DOHH2 (cell line): ENCODE measurements at regions not wholly inside any gene's neighbourhood (a gene's known extent, or its start where the extent isn't known, plus 50 kb on each side); places are given as distances from the start of the nearest gene placed in this dataset.
A peak's percentile ranks its signal among the peaks of the same experiment; 100 is the strongest.

Experiments
- H3F3A ChIP-seq: fragments of 200-600 bp; sonication (generic), shearing (Covaris generic); 2 replicates; pipeline ENCODE4 v1.6.0; 2016; ENCODE audit warnings: antibody characterized with exemption, mild to moderate bottlenecking; ENCODE audit not compliant: control insufficient read depth, insufficient read depth
- H3K27ac ChIP-seq: fragments of 200-600 bp; sonication (generic); 2 replicates; pipeline ENCODE4 v1.5.1; 2014; ENCODE audit warnings: low read depth, mild to moderate bottlenecking, low read length, moderate library complexity
- H3K27me3 ChIP-seq: fragments of 200-600 bp; sonication (generic); 2 replicates; pipeline ENCODE4 v1.6.1; 2014; ENCODE audit warnings: mild to moderate bottlenecking, low read length, mixed read lengths; ENCODE audit not compliant: control insufficient read depth
- H3K36me3 ChIP-seq: fragments of 200-600 bp; sonication (generic); 2 replicates; pipeline ENCODE4 v1.6.1; 2014; ENCODE audit warnings: mild to moderate bottlenecking, low read length, moderate library complexity, mixed read lengths; ENCODE audit not compliant: control insufficient read depth
- H3K4me1 ChIP-seq: fragments of 200-600 bp; sonication (generic); 2 replicates; pipeline ENCODE4 v1.6.1; 2014; ENCODE audit warnings: mild to moderate bottlenecking, low read length, mixed read lengths; ENCODE audit not compliant: control insufficient read depth
- H3K4me2 ChIP-seq: fragments of 200-600 bp; sonication (generic); 2 replicates; pipeline ENCODE4 v1.6.0; 2014; ENCODE audit warnings: mild to moderate bottlenecking, low read length, moderate library complexity
- H3K4me3 ChIP-seq: fragments of 200-600 bp; sonication (generic); 2 replicates; pipeline ENCODE4 v1.5.1; 2014; ENCODE audit warnings: mild to moderate bottlenecking, low read length, mixed read lengths
- H3K79me2 ChIP-seq: fragments of 200-600 bp; sonication (generic); 2 replicates; pipeline ENCODE4 v1.6.1; 2014; ENCODE audit warnings: mild to moderate bottlenecking, low read length, mixed read lengths; ENCODE audit not compliant: control insufficient read depth
- H3K9me2 ChIP-seq: fragments of 200-600 bp; sonication (generic); replicated peaks from 2 replicates; pipeline ENCODE4 v1.6.1; 2014; ENCODE audit warnings: mild to moderate bottlenecking, low read length, mixed read lengths; ENCODE audit not compliant: control insufficient read depth
- H3K9me3 ChIP-seq: fragments of 200-600 bp; sonication (generic); 2 replicates; pipeline ENCODE4 v1.6.1; 2014; ENCODE audit warnings: antibody characterized with exemption, low read length, mixed read lengths; ENCODE audit not compliant: control insufficient read depth, insufficient read depth
- H4K20me1 ChIP-seq: fragments of 200-600 bp; sonication (generic); 2 replicates; pipeline ENCODE4 v1.6.0; 2014; ENCODE audit warnings: low read depth, mild to moderate bottlenecking, antibody characterized with exemption, low read length, moderate library complexity; ENCODE audit not compliant: control insufficient read depth, insufficient read depth
- EZH2phosphoT487 ChIP-seq: fragments of 200-600 bp; sonication (generic); IDR thresholded peaks from 2 replicates; pipeline ENCODE4 v1.6.1; 2017; ENCODE audit warnings: borderline replicate concordance, mild to moderate bottlenecking, antibody characterized with exemption, low read length, moderate library complexity, mixed read lengths
- TF ChIP-seq, protein P1 (sequence below): fragments of 200-600 bp; sonication (generic); IDR thresholded peaks from one replicate; pipeline ENCODE4 v1.5.1; 2014; ENCODE audit warnings: antibody characterized with exemption, mild to moderate bottlenecking, low read depth, low read length; ENCODE audit not compliant: poor library complexity, severe bottlenecking

DNA sequence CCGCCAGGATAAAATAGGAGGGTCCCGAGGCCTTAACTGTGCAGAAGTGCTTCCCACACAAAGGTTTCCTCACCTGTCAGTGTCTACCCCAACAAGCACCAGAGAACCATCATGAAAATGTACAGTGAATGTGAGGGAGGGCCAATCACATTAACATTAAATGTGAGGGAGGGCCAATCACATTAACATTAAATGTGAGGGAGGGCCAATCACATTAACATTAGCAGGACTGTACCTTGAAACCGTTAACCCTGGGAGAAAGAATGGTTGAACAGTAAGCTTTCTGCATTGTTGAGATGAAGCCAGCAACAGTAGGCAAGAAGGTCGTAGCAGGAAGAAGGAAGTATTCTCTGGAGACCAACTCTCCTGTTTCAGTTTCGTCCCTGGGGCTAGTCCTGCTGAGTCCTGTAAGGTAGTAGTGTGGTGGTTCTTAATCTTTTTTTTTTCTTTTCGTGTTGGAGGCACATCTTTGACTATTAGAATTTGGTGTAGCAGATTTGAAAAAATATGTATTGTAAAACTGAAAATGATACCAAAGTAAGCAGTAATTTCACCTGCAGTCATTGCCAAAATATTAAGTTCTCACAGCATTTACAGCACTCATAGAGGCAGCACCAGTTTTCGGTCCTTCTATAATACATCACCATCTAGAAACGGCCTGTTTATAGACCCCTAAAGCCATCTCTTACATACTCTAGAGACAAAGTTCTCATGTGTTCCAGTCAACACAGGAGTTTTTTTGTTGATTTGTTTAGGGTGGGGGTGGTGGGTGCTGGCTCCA is 98.6 kb upstream of the PPP2R5A start:
- H3K4me3 ChIP-seq, result peak overlapping the region; percentile 23
- no peaks in the 10 kb centered on the region for H3K27me3 ChIP-seq
- H3K9me2 ChIP-seq, result no peaks in the 10 kb centered on the region
- no peaks in the 10 kb centered on the region for H4K20me1 ChIP-seq
- H3K4me1 ChIP-seq, result peaks cover 10% of the 10 kb centered on the region
- no peaks in the 10 kb centered on the region for H3F3A ChIP-seq
- no peaks in the 10 kb centered on the region for H3K36me3 ChIP-seq
- no peaks in the 10 kb centered on the region for H3K79me2 ChIP-seq
- H3K27ac ChIP-seq, result no peak overlapping the region
- H3K4me2 ChIP-seq, result peak overlapping the region; percentile 34
- TF ChIP-seq, protein P1, sequence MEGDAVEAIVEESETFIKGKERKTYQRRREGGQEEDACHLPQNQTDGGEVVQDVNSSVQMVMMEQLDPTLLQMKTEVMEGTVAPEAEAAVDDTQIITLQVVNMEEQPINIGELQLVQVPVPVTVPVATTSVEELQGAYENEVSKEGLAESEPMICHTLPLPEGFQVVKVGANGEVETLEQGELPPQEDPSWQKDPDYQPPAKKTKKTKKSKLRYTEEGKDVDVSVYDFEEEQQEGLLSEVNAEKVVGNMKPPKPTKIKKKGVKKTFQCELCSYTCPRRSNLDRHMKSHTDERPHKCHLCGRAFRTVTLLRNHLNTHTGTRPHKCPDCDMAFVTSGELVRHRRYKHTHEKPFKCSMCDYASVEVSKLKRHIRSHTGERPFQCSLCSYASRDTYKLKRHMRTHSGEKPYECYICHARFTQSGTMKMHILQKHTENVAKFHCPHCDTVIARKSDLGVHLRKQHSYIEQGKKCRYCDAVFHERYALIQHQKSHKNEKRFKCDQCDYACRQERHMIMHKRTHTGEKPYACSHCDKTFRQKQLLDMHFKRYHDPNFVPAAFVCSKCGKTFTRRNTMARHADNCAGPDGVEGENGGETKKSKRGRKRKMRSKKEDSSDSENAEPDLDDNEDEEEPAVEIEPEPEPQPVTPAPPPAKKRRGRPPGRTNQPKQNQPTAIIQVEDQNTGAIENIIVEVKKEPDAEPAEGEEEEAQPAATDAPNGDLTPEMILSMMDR, result no peak
- no peak for TF ChIP-seq EZH2phosphoT487
- no peaks in the 10 kb centered on the region for H3K9me3 ChIP-seq

DNA sequence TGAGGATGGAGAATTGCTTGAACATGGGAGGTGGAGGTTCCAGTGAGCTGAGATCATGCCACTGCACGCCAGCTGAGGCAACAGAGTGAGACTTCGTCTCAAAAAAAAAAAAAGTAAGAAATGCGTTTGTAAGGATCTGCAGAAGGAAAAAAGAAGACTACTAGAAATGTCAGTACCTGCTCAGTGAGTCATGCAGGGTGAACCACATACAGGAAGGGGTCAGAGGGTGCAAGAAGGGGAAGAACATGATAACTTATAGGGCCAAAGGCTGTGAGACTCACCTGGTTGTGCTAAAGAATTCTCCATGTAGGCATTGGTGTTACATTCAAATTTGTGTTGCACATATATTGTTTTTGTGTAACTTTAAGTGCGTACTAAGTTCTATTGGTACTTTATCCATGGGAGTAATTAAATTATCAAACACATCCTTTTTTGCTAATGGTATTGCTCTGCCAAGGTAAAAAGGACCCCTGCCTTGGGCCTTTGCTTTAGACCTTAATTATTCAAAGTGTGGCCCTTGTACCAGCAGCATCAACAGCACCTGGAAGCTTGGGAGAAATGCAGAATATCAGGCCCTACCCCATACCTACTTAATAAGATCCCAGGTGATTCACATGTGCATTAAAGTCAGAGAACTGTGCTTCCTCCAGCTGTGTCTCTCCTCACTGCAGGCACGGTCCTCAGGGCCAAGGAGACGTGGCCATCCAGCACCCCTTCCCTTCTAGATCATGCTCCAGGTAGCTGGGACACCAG is 96.4 kb upstream of the PPP2R5A start:
- Histone ChIP-seq H3K27me3 (no peaks in the 10 kb centered on the region), H3K4me2 (no peak overlapping the region)

DNA sequence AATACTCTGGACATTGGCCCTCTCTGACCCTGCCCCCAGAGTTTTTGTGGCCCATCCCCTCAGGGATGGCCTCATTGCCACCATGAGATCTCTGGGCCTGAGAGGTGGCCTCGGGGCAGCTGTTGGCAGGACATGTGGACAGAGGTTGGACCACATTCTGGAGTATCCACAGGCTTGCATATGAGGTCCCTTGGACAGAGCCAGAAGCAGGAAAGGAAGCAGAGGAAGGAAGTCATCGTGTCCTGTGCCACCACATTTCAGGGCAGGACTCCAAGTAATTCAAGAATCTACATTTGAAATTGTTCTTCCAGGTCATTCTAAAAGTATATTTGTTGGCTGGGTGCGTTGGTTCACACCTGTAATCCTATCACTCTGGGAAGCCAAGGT is 95.9 kb upstream of the PPP2R5A start:
- Histone ChIP-seq H3K4me1 (peaks cover 10% of the 10 kb centered on the region), H3K27ac (no peak overlapping the region)

More for the DNA sequence above, 96.4 kb upstream of the PPP2R5A start:
- H3K27ac ChIP-seq, result no peak overlapping the region
- no peak for TF ChIP-seq EZH2phosphoT487
- TF ChIP-seq, protein P1, result no peak
- no peaks in the 10 kb centered on the region for H3K9me2 ChIP-seq
- no peaks in the 10 kb centered on the region for H3F3A ChIP-seq
- H3K9me3 ChIP-seq, result no peaks in the 10 kb centered on the region
- no peaks in the 10 kb centered on the region for H4K20me1 ChIP-seq
- H3K4me3 ChIP-seq, result no peak overlapping the region
- peaks cover 10% of the 10 kb centered on the region for H3K4me1 ChIP-seq
- H3K36me3 ChIP-seq, result no peaks in the 10 kb centered on the region
- H3K79me2 ChIP-seq, result no peaks in the 10 kb centered on the region

More for the DNA sequence above, 95.9 kb upstream of the PPP2R5A start:
- Histone ChIP-seq H3K36me3 (no peaks in the 10 kb centered on the region), H3K4me3 (no peak overlapping the region), H3K27me3 (no peaks in the 10 kb centered on the region), H3K4me2 (no peak overlapping the region), H3K9me3 (no peaks in the 10 kb centered on the region), H3K9me2 (no peaks in the 10 kb centered on the region), H3K79me2 (no peaks in the 10 kb centered on the region), H4K20me1 (no peaks in the 10 kb centered on the region), H3F3A (no peaks in the 10 kb centered on the region)
- TF ChIP-seq EZH2phosphoT487, result no peak
- TF ChIP-seq, protein P1, result no peak
